Keratinocyte (primary cell): ENCODE measurements at regions not wholly inside any gene's neighbourhood (a gene's known extent, or its start where the extent isn't known, plus 50 kb on each side); places are given as distances from the start of the nearest gene placed in this dataset.

ENCODE experiments used
- DNase-seq: peaks from one replicate; pipeline ENCODE4 v3.0.0-alpha.2; 2011; ENCODE audit warnings: low read depth, missing footprints, low spot score
- FAIRE-seq: peaks from 2 replicates; lab custom pipeline; 2011; peaks lifted over from hg19 to GRCh38; lab: Jason Lieb, UNC
- H2AFZ ChIP-seq: 2 replicates; pipeline ENCODE4 v1.6.0; 2012; ENCODE audit warnings: low read length, control low read depth, inconsistent platforms; ENCODE audit not compliant: control insufficient read depth
- H3K27ac ChIP-seq: 2 replicates; pipeline ENCODE4 v1.5.1; 2011; ENCODE audit warnings: low read length; ENCODE audit not compliant: control insufficient read depth, insufficient read depth
- H3K27me3 ChIP-seq: 3 replicates; pipeline ENCODE4 v1.6.0; 2011; ENCODE audit warnings: low read length; ENCODE audit not compliant: control insufficient read depth, insufficient read depth; ENCODE audit errors: extremely low read depth
- H3K36me3 ChIP-seq, 2 experiments: 2 replicates in 1 of 2; 3 replicates in 1 of 2; pipeline ENCODE4 v1.5.1; 2011; ENCODE audit warnings: low read length in 2 of 2, mild to moderate bottlenecking in 1 of 2; ENCODE audit not compliant: control insufficient read depth in 2 of 2, insufficient read depth in 2 of 2; ENCODE audit errors: extremely low read depth in 1 of 2
- H3K4me1 ChIP-seq: 3 replicates; pipeline ENCODE4 v1.5.1; 2011; ENCODE audit warnings: low read length; ENCODE audit not compliant: control insufficient read depth, insufficient read depth; ENCODE audit errors: extremely low read depth
- H3K4me2 ChIP-seq: 3 replicates; pipeline ENCODE4 v1.6.0; 2011; ENCODE audit warnings: low read depth, low read length; ENCODE audit not compliant: control insufficient read depth, insufficient read depth; ENCODE audit errors: extremely low read depth
- H3K4me3 ChIP-seq, 3 experiments: fragments of 200-600 bp in 1 of 3; sonication (generic) in 1 of 3; 2 replicates in 2 of 3; 3 replicates in 1 of 3; pipeline ENCODE4 v1.5.1; 2011 to 2016; ENCODE audit warnings: low read length in 3 of 3, mild to moderate bottlenecking in 3 of 3, control low read depth in 2 of 3, inconsistent platforms in 1 of 3, low read depth in 1 of 3, mixed read lengths in 1 of 3, mixed run types in 1 of 3, moderate library complexity in 1 of 3; ENCODE audit not compliant: control insufficient read depth in 2 of 3, insufficient read depth in 2 of 3; ENCODE audit errors: extremely low read depth in 1 of 3
- H3K79me2 ChIP-seq: 2 replicates; pipeline ENCODE4 v1.6.0; 2012; ENCODE audit warnings: low read length; ENCODE audit not compliant: control insufficient read depth, insufficient read depth
- H3K9ac ChIP-seq: 3 replicates; pipeline ENCODE4 v1.6.0; 2011; ENCODE audit warnings: low read length; ENCODE audit not compliant: control insufficient read depth, insufficient read depth; ENCODE audit errors: extremely low read depth
- H3K9me1 ChIP-seq: 3 replicates; pipeline ENCODE4 v1.6.0; 2011; ENCODE audit warnings: low read length; ENCODE audit not compliant: control insufficient read depth, insufficient read depth; ENCODE audit errors: extremely low read depth
- H3K9me3 ChIP-seq: 2 replicates; pipeline ENCODE4 v1.5.1; 2012; ENCODE audit warnings: low read depth, low read length; ENCODE audit not compliant: control insufficient read depth
- H4K20me1 ChIP-seq: 3 replicates; pipeline ENCODE4 v1.6.0; 2011; ENCODE audit warnings: low read length; ENCODE audit not compliant: control insufficient read depth, insufficient read depth; ENCODE audit errors: extremely low read depth
- CTCF ChIP-seq, 3 experiments: IDR thresholded peaks in 1 of 3; conservative IDR thresholded peaks in 1 of 3; optimal IDR thresholded peaks in 1 of 3; 2 replicates in 2 of 3; 3 replicates in 1 of 3; pipeline versions ENCODE3 to v1.5.1; 2011; ENCODE audit warnings: low read length in 3 of 3, mild to moderate bottlenecking in 3 of 3, moderate library complexity in 2 of 3, control low read depth in 1 of 3, inconsistent platforms in 1 of 3; ENCODE audit not compliant: insufficient read depth in 2 of 3; ENCODE audit errors: extremely low read depth in 1 of 3
- EZH2 ChIP-seq: IDR thresholded peaks from one replicate; pipeline ENCODE4 v1.6.1; 2012; ENCODE audit warnings: inconsistent platforms, mild to moderate bottlenecking, low read length, moderate library complexity
- dilution Hi-C: fragments of 300-500 bp; cut with MboI; formaldehyde crosslinking; loops from one replicate; pipeline ENCODE4 v1.7.0; 2020; ENCODE audit warnings: low sequenced_read_pairs; ENCODE audit not compliant: extremely low pct_ligation_motif_present

- Histone ChIP-seq H3K27me3 (no peaks in the 10 kb centered on the region), H3K9me1 (no peaks in the 10 kb centered on the region), H3K4me2 (no peak overlapping the region), H3K4me1 (no peaks in the 10 kb centered on the region), H2AFZ (no peak overlapping the region), H3K9ac (no peak overlapping the region), H3K36me3 (no peaks in the 10 kb centered on the region), H3K79me2 (no peaks in the 10 kb centered on the region), H4K20me1 (no peaks in the 10 kb centered on the region), H3K9me3 (no peaks in the 10 kb centered on the region), H3K4me3 (no peak overlapping the region), H3K27ac (no peak overlapping the region)
- no peak for FAIRE-seq
- dilution Hi-C loops = no loop called here
- DNase-seq = no peak
- TF ChIP-seq EZH2 (no peak), CTCF (optimal IDR thresholded peaks at IDR 0.05 in 1 of 3, IDR thresholded peaks at IDR 0.05 in 1 of 3, conservative IDR thresholded peaks at IDR 0.05 in 1 of 3; ENCODE audit: extremely low read depth in 1 of 3, insufficient read depth in 2 of 3, low read length in 3 of 3) (no peak)
Observed at GRCh38 chr6:22722913-22723312, 153.5 kb downstream of the HDGFL1 start.

GRCh38 chr6:22726966-22727365 is 157.6 kb downstream of the HDGFL1 start:
- Histone ChIP-seq H3K79me2 (no peaks in the 10 kb centered on the region), H3K36me3 (no peaks in the 10 kb centered on the region), H4K20me1 (no peaks in the 10 kb centered on the region), H3K27me3 (no peaks in the 10 kb centered on the region), H3K9me1 (no peaks in the 10 kb centered on the region), H3K9me3 (no peaks in the 10 kb centered on the region), H3K4me2 (no peak overlapping the region), H3K27ac (no peak overlapping the region), H3K9ac (no peak overlapping the region), H2AFZ (no peak overlapping the region), H3K4me3 (no peak overlapping the region), H3K4me1 (no peaks in the 10 kb centered on the region)
- dilution Hi-C loops = no loop called here
- DNase-seq (no peak), FAIRE-seq (no peak)
- TF ChIP-seq EZH2 (no peak), CTCF (optimal IDR thresholded peaks at IDR 0.05 in 1 of 3, IDR thresholded peaks at IDR 0.05 in 1 of 3, conservative IDR thresholded peaks at IDR 0.05 in 1 of 3; ENCODE audit: extremely low read depth in 1 of 3, insufficient read depth in 2 of 3, low read length in 3 of 3) (no peak)
